ENCODE measurements at regions not wholly inside any gene's neighbourhood (a gene's known extent, or its start where the extent isn't known, plus 50 kb on each side); places are given as distances from the start of the nearest gene placed in this dataset.

DNA sequence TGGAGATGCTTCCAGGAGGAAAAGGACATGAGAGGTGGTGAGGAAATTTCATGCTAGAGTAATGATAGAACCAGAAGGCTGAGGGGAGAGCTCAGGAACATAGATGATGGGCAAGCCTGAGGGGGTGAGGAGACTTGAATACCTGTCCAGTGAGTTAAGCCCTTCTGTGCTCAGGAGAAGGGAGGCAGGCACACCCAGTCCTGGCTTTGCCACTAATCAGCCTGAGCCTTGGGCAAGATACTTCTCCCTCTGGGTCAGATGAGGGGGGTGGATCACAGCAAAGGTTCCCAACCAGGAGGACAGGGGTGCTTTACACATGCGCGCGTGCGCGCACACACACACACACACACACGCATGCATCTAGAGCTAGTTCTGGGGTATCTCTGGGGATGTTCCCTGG, 60.5 kb upstream of the KCNK12 start:
- TF ChIP-seq POLR2AphosphoS5 (IDR thresholded peaks at IDR 0.05; ENCODE audit: low read depth, low read length) = no peak
- no peak for TF ChIP-seq POLR2A (IDR thresholded peaks at IDR 0.05; ENCODE audit: low read depth, low read length)
- TF ChIP-seq TAF1 (IDR thresholded peaks at IDR 0.05; ENCODE audit: low read depth, low read length) = no peak
- TF ChIP-seq SPI1 (IDR thresholded peaks at IDR 0.05; ENCODE audit: low read depth, low read length) = no peak
- no peak for TF ChIP-seq POU2F2 (IDR thresholded peaks at IDR 0.05; ENCODE audit: low read depth, low read length)
- no peak for TF ChIP-seq PAX5 (IDR thresholded peaks at IDR 0.05; ENCODE audit: insufficient read depth, low read length, severe bottlenecking)

All from GM12891 (cell line).